GM23338 (cell line): ENCODE measurements at regions not wholly inside any gene's neighbourhood (a gene's known extent, or its start where the extent isn't known, plus 50 kb on each side); places are given as distances from the start of the nearest gene placed in this dataset.

Experiments used
- ATAC-seq: fragments of 200-7000 bp; cut with Tn5 transposase; 3 replicates; pipeline ENCODE4 v1.9.1; 2020
- DNase-seq: peaks from one replicate; pipeline ENCODE4 v3.0.0-alpha.2; 2015; ENCODE audit warnings: low spot score
- H2AFZ ChIP-seq: fragments of 200-600 bp; sonication (generic); 2 replicates; pipeline ENCODE4 v1.8.0; 2016; ENCODE audit warnings: antibody characterized with exemption, mild to moderate bottlenecking, moderate library complexity
- H3F3A ChIP-seq: fragments of 200-600 bp; sonication (generic); replicated peaks from 2 replicates; pipeline ENCODE4 v1.8.0; 2017; ENCODE audit warnings: antibody characterized with exemption, mixed run types, low read depth
- H3K27ac ChIP-seq: fragments of 200-600 bp; sonication (generic); 2 replicates; pipeline ENCODE4 v1.6.1; 2016; ENCODE audit warnings: low read depth
- H3K27me3 ChIP-seq: fragments of 200-600 bp; sonication (generic); 2 replicates; pipeline ENCODE4 v1.8.0; 2016; ENCODE audit warnings: mild to moderate bottlenecking, mixed run types, moderate library complexity; ENCODE audit not compliant: insufficient read depth
- H3K36me3 ChIP-seq: fragments of 200-600 bp; sonication (generic); 2 replicates; pipeline ENCODE4 v1.8.0; 2016; ENCODE audit warnings: mild to moderate bottlenecking; ENCODE audit not compliant: insufficient read depth
- H3K4me1 ChIP-seq: fragments of 200-600 bp; sonication (generic); 2 replicates; pipeline ENCODE4 v1.8.0; 2016; ENCODE audit warnings: mild to moderate bottlenecking, moderate library complexity; ENCODE audit not compliant: insufficient read depth
- H3K4me2 ChIP-seq: fragments of 200-600 bp; sonication (generic); 2 replicates; pipeline ENCODE4 v1.7.1; 2017; ENCODE audit warnings: mixed run types
- H3K4me3 ChIP-seq: fragments of 200-600 bp; sonication (generic); 2 replicates; pipeline ENCODE4 v1.6.1; 2016; ENCODE audit warnings: mixed run types
- H3K79me2 ChIP-seq: fragments of 200-600 bp; sonication (generic); replicated peaks from 2 replicates; pipeline ENCODE4 v1.8.0; 2017; ENCODE audit warnings: mild to moderate bottlenecking; ENCODE audit not compliant: insufficient read depth
- H3K9me2 ChIP-seq: fragments of 200-600 bp; sonication (generic); 2 replicates; pipeline ENCODE4 v1.8.0; 2017; ENCODE audit not compliant: insufficient read depth
- H4K20me1 ChIP-seq: fragments of 200-600 bp; sonication (generic); replicated peaks from 2 replicates; pipeline ENCODE4 v1.8.0; 2017; ENCODE audit warnings: mild to moderate bottlenecking; ENCODE audit not compliant: insufficient read depth
- H3K27ac Mint-ChIP-seq: 2 replicates; pipeline ENCODE4 v1.8.0; 2020; ENCODE audit warnings: inconsistent platforms, mild to moderate bottlenecking, moderate library complexity, mixed read lengths
- H3K27me3 Mint-ChIP-seq: 3 replicates; pipeline ENCODE4 v1.8.0; 2022; ENCODE audit warnings: low read depth, mild to moderate bottlenecking, moderate library complexity, mixed read lengths, inconsistent platforms; ENCODE audit not compliant: insufficient read depth, poor library complexity
- H3K36me3 Mint-ChIP-seq: 3 replicates; pipeline ENCODE4 v1.8.0; 2021; ENCODE audit warnings: low read depth, mild to moderate bottlenecking, inconsistent platforms, moderate library complexity, mixed read lengths
- H3K4me1 Mint-ChIP-seq: 3 replicates; pipeline ENCODE4 v1.8.0; 2020; ENCODE audit warnings: mild to moderate bottlenecking, inconsistent platforms, mixed read lengths
- H3K4me3 Mint-ChIP-seq: 3 replicates; pipeline ENCODE4 v1.8.0; 2021; ENCODE audit warnings: moderate library complexity, mild to moderate bottlenecking, inconsistent platforms, mixed read lengths
- H3K9me3 Mint-ChIP-seq: 3 replicates; pipeline ENCODE4 v1.8.0; 2020; ENCODE audit warnings: moderate library complexity, mild to moderate bottlenecking, inconsistent platforms, mixed read lengths
- CREB1 ChIP-seq: fragments of 250-450 bp; sonication (Bioruptor Pico); IDR thresholded peaks from 2 replicates; pipeline ENCODE4 v1.5.0; 2020; ENCODE audit warnings: low read depth, mild to moderate bottlenecking, moderate library complexity
- CTCF ChIP-seq, 2 experiments: fragments of 200-600 bp in 1 of 2; sonication (generic) in 1 of 2; conservative IDR thresholded peaks; 2 replicates each; pipeline versions ENCODE4 v1.5.1 to v1.6.1; 2016 to 2017; ENCODE audit warnings: antibody characterized with exemption in 2 of 2, low read depth in 2 of 2, mild to moderate bottlenecking in 2 of 2, moderate library complexity in 1 of 2
- ETS1 ChIP-seq: IDR thresholded peaks from 2 replicates; pipeline ENCODE4 v1.6.1; 2016; ENCODE audit warnings: antibody characterized with exemption
- EZH2 ChIP-seq: fragments of 200-600 bp; sonication (generic); IDR thresholded peaks from one replicate; pipeline ENCODE4 v1.8.0; 2017; ENCODE audit warnings: antibody characterized with exemption, mild to moderate bottlenecking, low read depth; ENCODE audit not compliant: unreplicated experiment
- EZH2phosphoT487 ChIP-seq: fragments of 200-600 bp; sonication (generic); IDR thresholded peaks from one replicate; pipeline ENCODE4 v1.8.1; 2018; ENCODE audit warnings: antibody characterized with exemption; ENCODE audit not compliant: unreplicated experiment
- JUNB ChIP-seq: IDR thresholded peaks from one replicate; pipeline ENCODE4 v1.6.1; 2016; ENCODE audit warnings: antibody characterized with exemption; ENCODE audit not compliant: unreplicated experiment
- NANOG ChIP-seq: IDR thresholded peaks from 2 replicates; pipeline ENCODE4 v1.6.1; 2016; ENCODE audit warnings: antibody characterized with exemption, borderline replicate concordance
- POLR2AphosphoS5 ChIP-seq: IDR thresholded peaks from 2 replicates; pipeline ENCODE4 v1.6.1; 2016; ENCODE audit warnings: antibody characterized with exemption, low read depth
- REST ChIP-seq: IDR thresholded peaks from one replicate; pipeline ENCODE4 v1.6.1; 2018; ENCODE audit warnings: antibody characterized with exemption; ENCODE audit not compliant: unreplicated experiment
- STAT1 ChIP-seq: IDR thresholded peaks from one replicate; pipeline ENCODE4 v1.6.1; 2016; ENCODE audit warnings: antibody characterized with exemption; ENCODE audit not compliant: unreplicated experiment
- ZNF114 ChIP-seq: fragments of 250-450 bp; sonication (Bioruptor Pico); IDR thresholded peaks from 2 replicates; pipeline ENCODE4 v1.5.0; 2020; ENCODE audit warnings: mild to moderate bottlenecking, moderate library complexity
- ZNF331 ChIP-seq: fragments of 250-450 bp; sonication (Bioruptor Pico); IDR thresholded peaks from 2 replicates; pipeline ENCODE4 v1.5.0; 2020; ENCODE audit warnings: low read depth, mild to moderate bottlenecking, moderate library complexity
- ZNF462 ChIP-seq: fragments of 250-450 bp; sonication (Bioruptor Pico); IDR thresholded peaks from 2 replicates; pipeline ENCODE4 v1.5.0; 2020; ENCODE audit warnings: mild to moderate bottlenecking, moderate library complexity

- TF ChIP-seq REST = no peak
- TF ChIP-seq ZNF331 (CRISPR knock-in tag) = no peak
- TF ChIP-seq POLR2AphosphoS5 = no peak
- TF ChIP-seq ETS1 = no peak
- TF ChIP-seq JUNB = no peak
- TF ChIP-seq STAT1 = no peak
- no peak for TF ChIP-seq ZNF114 (CRISPR knock-in tag)
- TF ChIP-seq EZH2 = no peak
- no peak for TF ChIP-seq NANOG
- TF ChIP-seq EZH2phosphoT487 = no peak
Observed at GRCh38 chr9:135357863-135358551, 121.6 kb upstream of the PPP1R26 start (continued).

GRCh38 chr9:135358552-135358940 is 121.0 kb upstream of the PPP1R26 start:
- Histone ChIP-seq H3K4me3 (no peak overlapping the region), H3K27me3 (no peaks in the 10 kb centered on the region), H3K27ac (no peak overlapping the region), H3K79me2 (no peaks in the 10 kb centered on the region), H3K4me2 (no peak overlapping the region), H3K9me2 (no peaks in the 10 kb centered on the region), H3F3A (no peaks in the 10 kb centered on the region), H3K4me1 (no peaks in the 10 kb centered on the region), H4K20me1 (no peaks in the 10 kb centered on the region), H2AFZ (no peak overlapping the region), H3K36me3 (no peaks in the 10 kb centered on the region)
- peaks cover 9% of the 10 kb centered on the region for H3K27me3 Mint-ChIP-seq
- DNase-seq = no peak
- no peaks in the 10 kb centered on the region for H3K4me1 Mint-ChIP-seq
- no peak for ATAC-seq
- H3K4me3 Mint-ChIP-seq = no peak overlapping the region
- no peaks in the 10 kb centered on the region for H3K36me3 Mint-ChIP-seq
- H3K9me3 Mint-ChIP-seq = no peaks in the 10 kb centered on the region; the same call in 1 of the 3 replicates
- TF ChIP-seq CTCF (conservative IDR thresholded peaks at IDR 0.05; ENCODE audit: low read depth in 2 of 2) (no peak), POLR2AphosphoS5 (no peak), ZNF462 (CRISPR knock-in tag) (no peak), EZH2phosphoT487 (no peak), EZH2 (no peak), CREB1 (no peak)
- H3K27ac Mint-ChIP-seq = no peak overlapping the region
